SH-SY5Y (cell line): ENCODE measurements at regions not wholly inside any gene's neighbourhood (a gene's known extent, or its start where the extent isn't known, plus 50 kb on each side); places are given as distances from the start of the nearest gene placed in this dataset.

Source experiments
- GATA2 ChIP-seq: IDR thresholded peaks from 2 replicates; pipeline ENCODE4 v1.6.1; 2011; ENCODE audit warnings: mild to moderate bottlenecking, low read depth, low read length
- GATA3 ChIP-seq: IDR thresholded peaks from 2 replicates; pipeline ENCODE4 v1.6.1; 2011; ENCODE audit warnings: low read depth, mild to moderate bottlenecking, low read length, moderate library complexity

DNA sequence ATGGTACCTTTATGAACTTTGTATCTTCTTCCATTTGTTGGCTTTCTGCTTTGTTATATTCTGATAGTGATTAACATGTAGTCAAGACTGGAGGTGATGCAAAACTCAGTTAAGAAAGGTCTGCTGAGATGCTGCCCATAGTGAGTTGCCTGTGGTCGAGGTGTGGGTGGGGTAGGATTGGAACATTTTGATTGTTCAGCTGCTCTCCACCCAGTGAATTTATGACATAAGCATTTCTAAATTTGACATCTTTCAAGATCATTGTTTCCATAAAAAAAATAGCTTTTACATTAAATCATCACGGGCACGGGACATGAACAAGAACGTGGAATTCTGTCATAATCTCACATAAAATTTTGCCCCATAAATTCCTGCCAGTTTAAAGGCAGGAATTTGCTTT lies 146.6 kb upstream of the POU3F2 start:
- TF ChIP-seq GATA2 = no peak
- TF ChIP-seq GATA3 = no peak
